Small intestine (tissue), 7 donors: ENCODE measurements at regions not wholly inside any gene's neighbourhood (a gene's known extent, or its start where the extent isn't known, plus 50 kb on each side); places are given as distances from the start of the nearest gene placed in this dataset.
"Not testable (repeated sequence)": the region's sequence is repeated elsewhere in the genome, so short reads cannot be mapped to it uniquely, and the experiment has no call there.

Experiments used
- DNase-seq, 2 donors: peaks; one replicate each; pipeline versions ENCODE4 v3.0.0 to v3.0.0-alpha.2; 2013
- FAIRE-seq: peaks from 2 replicates; lab custom pipeline; 2012; peaks lifted over from hg19 to GRCh38; lab: Jason Lieb, UNC
- H3K27ac ChIP-seq, 3 donors: one replicate each; pipeline ENCODE4 v1.5.1; 2013; ENCODE audit warnings: low read length in 2 of 3, mild to moderate bottlenecking in 2 of 3, control low read depth in 1 of 3, inconsistent platforms in 1 of 3, low read depth in 1 of 3, moderate library complexity in 1 of 3
- H3K27me3 ChIP-seq, 3 donors: one replicate each; pipeline ENCODE4 v1.6.1; 2013; ENCODE audit warnings: low read length in 3 of 3, inconsistent platforms in 1 of 3; ENCODE audit not compliant: control insufficient read depth in 3 of 3, insufficient read depth in 3 of 3
- H3K36me3 ChIP-seq, 3 donors: one replicate each; pipeline ENCODE4 v1.6.1; 2013; ENCODE audit warnings: low read length in 3 of 3, inconsistent platforms in 1 of 3, low read depth in 1 of 3, mild to moderate bottlenecking in 1 of 3, moderate library complexity in 1 of 3; ENCODE audit not compliant: control insufficient read depth in 3 of 3, insufficient read depth in 2 of 3
- H3K4me1 ChIP-seq, 3 donors: one replicate each; pipeline ENCODE4 v1.6.1; 2013; ENCODE audit warnings: low read length in 2 of 3, inconsistent platforms in 1 of 3, low read depth in 1 of 3, mild to moderate bottlenecking in 1 of 3, moderate library complexity in 1 of 3; ENCODE audit not compliant: control insufficient read depth in 3 of 3, insufficient read depth in 2 of 3
- H3K4me3 ChIP-seq, 3 donors: one replicate each; pipeline ENCODE4 v1.5.1; 2013; ENCODE audit warnings: low read length in 3 of 3, control low read depth in 1 of 3, inconsistent platforms in 1 of 3, low read depth in 1 of 3, mild to moderate bottlenecking in 1 of 3, moderate library complexity in 1 of 3
- H3K9me3 ChIP-seq, 2 donors: one replicate each; pipeline ENCODE4 v1.6.1; 2013; ENCODE audit warnings: low read depth in 1 of 2, low read length in 1 of 2; ENCODE audit not compliant: control insufficient read depth in 2 of 2, insufficient read depth in 1 of 2
- WGBS, 3 donors: extraction: QIAGEN DNeasy Blood & Tissue Kit; methylation state at CpG; one replicate each; pipeline ENCODE4 v1.1.7; 2013; 5-methylcytosine and 5-hydroxymethylcytosine counted together
- donor health status: healthy with polysubstance abuse.
- donor health status: control.
- donor health status: control.
- donor health status: Bipolar disorder and iron deficiency.
- donor health status: healthy.

DNA sequence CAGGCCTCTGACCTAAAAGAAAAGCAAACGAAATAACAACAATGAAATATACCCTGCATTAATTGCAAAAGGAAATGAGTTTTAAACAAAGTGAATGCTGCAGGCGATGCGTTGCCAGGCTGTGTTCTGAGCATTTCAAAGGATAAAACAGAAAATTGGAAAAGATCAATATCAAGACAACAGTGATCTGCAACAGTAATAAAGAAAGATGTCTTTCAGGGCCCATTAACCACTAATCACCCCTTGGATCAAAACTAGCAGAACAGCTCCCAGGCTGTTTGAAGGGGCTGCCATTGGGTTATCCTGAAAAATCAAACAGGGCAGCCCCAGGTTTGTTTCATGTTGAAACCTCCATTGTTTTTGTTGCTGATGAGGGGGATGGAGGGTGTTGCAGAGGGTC, 219.2 kb downstream of the FGFR2 start:
- WGBS, 3 donors, result 67 to 70% (median 69%) methylated on average over 3 of the region's 3 CpGs
- H3K4me1 ChIP-seq, result no peaks in the 10 kb centered on the region
- no peak overlapping the region for H3K4me3 ChIP-seq
- no peak overlapping the region for H3K27ac ChIP-seq
- FAIRE-seq, result no peak
- H3K9me3 ChIP-seq, result no peaks in the 10 kb centered on the region
- no peak for DNase-seq
- no peaks in the 10 kb centered on the region for H3K36me3 ChIP-seq
- no peaks in the 10 kb centered on the region for H3K27me3 ChIP-seq

DNA sequence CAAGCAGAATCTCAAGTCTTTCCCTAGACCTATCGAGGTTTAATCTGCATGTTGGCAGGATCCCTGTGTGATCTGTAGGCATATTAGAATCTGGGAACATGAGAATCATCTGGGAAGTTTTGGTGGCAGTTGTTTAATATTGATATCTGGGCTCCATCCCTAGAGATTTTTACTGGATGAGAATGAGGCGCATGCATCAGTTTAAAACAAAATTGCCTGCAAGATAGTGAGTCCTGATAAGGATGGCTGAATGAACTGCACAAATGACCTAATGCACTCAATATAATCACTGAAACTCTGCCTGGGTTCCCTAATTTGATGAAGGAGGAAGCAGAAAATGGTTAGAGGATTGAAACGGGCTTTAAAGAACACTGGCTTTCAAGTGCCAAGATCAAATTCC, 218.0 kb downstream of the FGFR2 start:
- 36 to 60% (median 50%) methylated on average over 3 of the region's 3 CpGs for WGBS, 3 donors
- H3K4me1 ChIP-seq, result no peaks in the 10 kb centered on the region
- H3K27me3 ChIP-seq, result no peaks in the 10 kb centered on the region
- FAIRE-seq (no peak), DNase-seq (no peak)
- no peaks in the 10 kb centered on the region for H3K36me3 ChIP-seq
- no peak overlapping the region for H3K27ac ChIP-seq
- no peak overlapping the region for H3K4me3 ChIP-seq
- H3K9me3 ChIP-seq, result no peaks in the 10 kb centered on the region

DNA sequence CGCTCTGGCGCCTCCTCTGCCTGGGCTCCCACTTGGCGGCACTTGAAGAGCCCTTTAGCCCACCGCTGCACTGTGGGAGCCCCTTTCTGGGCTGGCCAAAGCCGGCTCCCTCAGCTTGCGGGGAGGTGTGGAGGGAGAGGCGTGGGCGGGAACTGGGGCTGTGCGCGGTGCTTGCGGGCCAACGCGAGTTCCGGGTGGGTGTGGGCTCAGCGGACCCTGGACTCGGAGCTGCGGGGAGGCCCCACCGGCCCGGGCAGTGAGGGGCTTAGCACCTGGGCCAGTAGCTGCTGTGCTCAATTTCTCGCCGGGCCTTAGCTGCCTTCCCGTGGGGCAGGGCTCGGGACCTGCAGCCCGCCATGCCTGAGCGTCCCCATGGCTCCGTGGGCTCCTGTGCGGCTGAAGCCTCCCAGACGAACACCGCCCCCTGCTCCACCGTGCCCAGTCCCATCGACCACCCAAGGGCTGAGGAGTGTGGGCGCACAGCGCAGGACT, 216.2 kb downstream of the FGFR2 start:
- not testable (repeated sequence) for H3K4me1 ChIP-seq, DNase-seq, FAIRE-seq, H3K27me3 ChIP-seq, H3K9me3 ChIP-seq, H3K4me3 ChIP-seq, H3K27ac ChIP-seq, H3K36me3 ChIP-seq
- 93 to 97% (median 97%) methylated on average over 30 to 33 of the region's 33 CpGs for WGBS, 3 donors

DNA sequence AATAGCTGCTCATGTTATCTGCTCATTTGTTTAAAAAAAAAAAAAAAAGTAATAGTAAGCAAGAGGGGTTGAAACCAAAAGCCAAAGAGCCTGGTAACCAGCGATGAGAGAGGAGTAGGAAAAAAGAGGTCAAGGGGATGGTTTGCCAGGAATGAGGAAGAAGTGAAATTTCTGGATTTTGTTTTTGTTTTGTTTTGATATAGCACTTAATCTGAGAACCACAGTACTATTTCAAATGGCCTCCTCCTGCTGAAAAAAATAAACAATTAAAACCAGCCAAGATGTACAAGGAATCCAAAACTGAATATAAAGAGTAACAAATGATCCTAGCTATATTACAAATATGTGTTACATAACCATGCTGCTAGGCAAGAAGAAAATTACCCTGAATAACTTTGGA, 213.1 kb downstream of the FGFR2 start:
- DNase-seq (no peak), FAIRE-seq (no peak)
- Histone ChIP-seq H3K9me3 (no peaks in the 10 kb centered on the region), H3K4me3 (no peak overlapping the region), H3K36me3 (no peaks in the 10 kb centered on the region), H3K27ac (no peak overlapping the region), H3K4me1 (no peaks in the 10 kb centered on the region), H3K27me3 (no peaks in the 10 kb centered on the region)
- WGBS, 3 donors, result 82 to 92% (median 91%) methylated on average over 1 of the region's 1 CpG

DNA sequence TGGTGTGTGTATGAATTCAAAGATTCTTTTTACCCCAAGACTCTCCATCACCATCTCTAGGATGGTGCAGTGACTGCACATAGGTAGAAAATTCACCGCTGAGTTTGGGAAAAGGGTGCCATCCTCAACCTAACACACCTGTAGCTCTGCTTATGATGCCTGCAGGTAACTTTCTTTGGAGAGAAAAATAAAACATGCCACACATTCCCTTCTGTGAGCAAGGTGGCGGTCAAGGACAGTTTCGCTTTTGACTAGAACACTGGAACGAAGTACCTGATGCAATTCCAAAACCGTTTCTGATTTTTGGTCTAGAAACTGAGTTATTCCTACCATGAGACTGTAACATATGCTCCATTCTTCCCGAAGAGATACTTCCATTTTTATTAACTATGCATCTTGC, 205.6 kb downstream of the FGFR2 start:
- no peak for FAIRE-seq
- DNase-seq, result peak in 1 of 2 donors; percentile 20

DNA sequence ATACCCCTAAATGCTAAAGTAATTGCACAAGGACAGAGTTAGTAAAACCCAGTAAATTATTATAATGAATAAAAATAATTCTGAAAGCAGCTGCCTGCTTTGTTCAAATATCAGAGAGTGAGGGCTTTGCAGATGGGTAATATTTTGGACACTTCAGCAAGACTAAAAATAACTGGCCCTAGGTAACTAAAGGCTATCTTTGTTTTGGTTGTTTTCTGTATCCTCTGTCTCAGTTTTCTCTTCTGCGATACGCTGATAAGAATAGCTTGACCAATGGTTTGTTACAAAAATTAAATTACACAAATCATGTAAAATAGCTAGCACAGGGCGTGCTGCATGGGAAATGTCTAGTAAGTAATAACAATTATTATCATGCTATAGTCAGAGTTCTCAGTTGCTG, 204.7 kb downstream of the FGFR2 start:
- no peak for FAIRE-seq
- 84 to 97% (median 86%) methylated on average over 3 of the region's 3 CpGs for WGBS, 3 donors

More for the DNA sequence above, 205.6 kb downstream of the FGFR2 start:
- WGBS, 3 donors, result 24 to 69% (median 48%) methylated on average over 6 of the region's 6 CpGs
- Histone ChIP-seq H3K9me3 (no peaks in the 10 kb centered on the region), H3K4me3 (no peak overlapping the region), H3K4me1 (no peaks in the 10 kb centered on the region), H3K27me3 (no peaks in the 10 kb centered on the region), H3K27ac (no peak overlapping the region), H3K36me3 (no peaks in the 10 kb centered on the region)

DNA sequence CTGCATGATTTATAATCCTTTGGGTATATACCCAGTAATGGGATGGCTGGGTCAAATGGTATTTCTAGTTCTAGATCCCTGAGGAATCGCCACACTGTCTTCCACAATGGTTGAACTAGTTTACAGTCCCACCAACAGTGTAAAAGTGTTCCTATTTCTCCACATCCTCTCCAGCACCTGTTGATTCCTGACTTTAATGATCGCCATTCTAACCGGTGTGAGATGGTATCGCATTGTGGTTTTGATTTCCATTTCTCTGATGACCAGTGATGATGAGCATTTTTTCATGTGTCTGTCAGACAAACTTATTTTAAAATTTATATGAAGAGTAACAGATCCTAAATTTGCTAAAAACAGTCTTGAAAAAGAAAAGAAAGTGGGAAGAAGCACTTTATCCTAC, 197.7 kb downstream of the FGFR2 start:
- WGBS, 3 donors, result 94 to 97% (median 96%) methylated on average over 3 of the region's 4 CpGs
- not testable (repeated sequence) for H3K27me3 ChIP-seq, H3K4me3 ChIP-seq, H3K4me1 ChIP-seq, H3K9me3 ChIP-seq, DNase-seq, FAIRE-seq, H3K36me3 ChIP-seq, H3K27ac ChIP-seq

More for the DNA sequence above, 204.7 kb downstream of the FGFR2 start:
- H3K4me1 ChIP-seq, result no peaks in the 10 kb centered on the region
- no peaks in the 10 kb centered on the region for H3K9me3 ChIP-seq
- no peak overlapping the region for H3K4me3 ChIP-seq
- no peaks in the 10 kb centered on the region for H3K27me3 ChIP-seq
- no peak for DNase-seq
- H3K36me3 ChIP-seq, result no peaks in the 10 kb centered on the region
- no peak overlapping the region for H3K27ac ChIP-seq

DNA sequence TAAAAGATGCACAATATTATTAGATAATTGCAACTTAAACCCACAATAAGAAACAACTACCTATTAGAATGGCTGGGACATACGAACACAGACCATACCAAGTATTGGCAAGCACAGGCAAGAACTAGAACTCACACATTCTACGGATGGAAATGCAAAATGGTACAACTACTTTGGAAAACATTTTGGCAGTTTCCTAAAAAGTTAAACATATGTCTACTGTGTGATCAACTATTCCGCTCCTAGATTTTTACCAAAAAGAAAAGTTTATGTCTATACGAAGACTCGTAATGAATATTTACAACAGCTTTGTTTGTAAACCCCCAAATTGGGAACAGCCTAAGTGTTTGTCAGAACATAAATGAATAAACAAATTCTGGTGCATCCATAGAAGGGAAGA, 194.7 kb downstream of the FGFR2 start:
- Histone ChIP-seq H3K27ac (no peak overlapping the region), H3K27me3 (no peaks in the 10 kb centered on the region), H3K4me1 (peaks cover 0 to 5% (median 0%) of the 10 kb centered on the region in 3 donors), H3K4me3 (no peak overlapping the region), H3K9me3 (no peaks in the 10 kb centered on the region), H3K36me3 (no peaks in the 10 kb centered on the region)
- FAIRE-seq (no peak), DNase-seq (no peak)
- 91 to 95% (median 91%) methylated on average over 5 of the region's 5 CpGs for WGBS, 3 donors

DNA sequence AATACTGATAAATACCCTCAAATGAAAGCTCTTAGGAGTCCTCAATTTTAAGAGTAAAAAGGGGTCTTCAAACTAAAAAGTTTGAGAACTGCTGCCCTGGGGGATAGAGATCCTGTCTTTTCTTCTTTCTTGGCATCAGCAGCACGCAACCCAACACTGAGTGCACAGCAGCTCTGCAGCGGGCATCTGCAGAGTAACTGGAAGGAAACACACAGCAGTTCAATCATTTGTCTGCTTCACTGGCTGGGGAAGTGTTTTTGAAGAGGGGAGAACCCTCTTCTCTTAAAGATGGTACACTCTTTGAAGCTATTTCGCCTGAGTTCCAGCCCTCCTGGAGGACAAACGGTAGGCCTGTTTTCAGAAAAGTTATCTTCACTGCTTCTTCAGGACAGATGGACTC, 193.6 kb downstream of the FGFR2 start:
- Histone ChIP-seq H3K27ac (no peak overlapping the region), H3K4me1 (peaks cover 0 to 5% (median 0%) of the 10 kb centered on the region in 3 donors), H3K36me3 (no peaks in the 10 kb centered on the region), H3K27me3 (no peaks in the 10 kb centered on the region), H3K4me3 (no peak overlapping the region), H3K9me3 (no peaks in the 10 kb centered on the region)
- FAIRE-seq (no peak), DNase-seq (no peak)
- WGBS, 3 donors, result 76 to 83% (median 81%) methylated on average over 4 of the region's 4 CpGs
